Gastroesophageal sphincter (tissue), 3 donors: ENCODE measurements at regions not wholly inside any gene's neighbourhood (a gene's known extent, or its start where the extent isn't known, plus 50 kb on each side); places are given as distances from the start of the nearest gene placed in this dataset.

Experiments
- CTCF ChIP-seq, 4 experiments: fragments of 200-600 bp in 2 of 4; fragments of 450-650 bp in 2 of 4; sonication (generic) in 1 of 4; IDR thresholded peaks; one replicate each; pipeline ENCODE4 v1.5.1; 2017 to 2019; ENCODE audit warnings: antibody characterized with exemption in 4 of 4, mild to moderate bottlenecking in 2 of 4, moderate library complexity in 2 of 4
- POLR2A ChIP-seq, 2 donors: fragments of 450-650 bp; IDR thresholded peaks; one replicate each; pipeline ENCODE4 v1.6.1; 2017; ENCODE audit warnings: antibody characterized with exemption in 2 of 2, mild to moderate bottlenecking in 2 of 2, moderate library complexity in 1 of 2
- POLR2AphosphoS5 ChIP-seq: sonication (generic); formaldehyde crosslinking; IDR thresholded peaks from one replicate; pipeline ENCODE4 v1.6.1; 2017; ENCODE audit warnings: antibody characterized with exemption

- no peak for TF ChIP-seq POLR2A (IDR thresholded peaks at IDR 0.05)
- no peak for TF ChIP-seq CTCF (IDR thresholded peaks at IDR 0.05)
- no peak for TF ChIP-seq POLR2AphosphoS5
These were observed 1599.9 kb upstream of the LRRTM3 start for GRCh38 chr10:65325913-65326312.
